COLO829 (cell line): ENCODE measurements at regions not wholly inside any gene's neighbourhood (a gene's known extent, or its start where the extent isn't known, plus 50 kb on each side); places are given as distances from the start of the nearest gene placed in this dataset.
"Not testable (repeated sequence)": the region's sequence is repeated elsewhere in the genome, so short reads cannot be mapped to it uniquely, and the experiment has no call there.

ENCODE experiments used
- DNase-seq: peaks from one replicate; pipeline ENCODE4 v3.0.0; 2012; ENCODE audit warnings: low spot score

- no peak for DNase-seq
These were observed 73.8 kb upstream of the EPCAM start for GRCh38 chr2:47295131-47295980.

- DNase-seq = no peak
These were observed 75.1 kb upstream of the EPCAM start for GRCh38 chr2:47293976-47294375.

- DNase-seq = no peak
These were observed 80.2 kb upstream of the EPCAM start for GRCh38 chr2:47288864-47289263.

- no peak for DNase-seq
These were observed 85.5 kb upstream of the EPCAM start for GRCh38 chr2:47283659-47284058.

GRCh38 chr2:47282621-47283272 is 86.4 kb upstream of the EPCAM start:
- no peak for DNase-seq

- not testable (repeated sequence) for DNase-seq
These were observed 89.6 kb upstream of the EPCAM start for GRCh38 chr2:47279525-47279924.

GRCh38 chr2:47277987-47278386 is 91.1 kb upstream of the EPCAM start:
- DNase-seq = no peak

GRCh38 chr2:47277187-47277586 is 91.9 kb upstream of the EPCAM start:
- no peak for DNase-seq

- no peak for DNase-seq
These were observed 93.0 kb upstream of the EPCAM start for GRCh38 chr2:47276061-47276460.

- no peak for DNase-seq
These were observed 94.9 kb upstream of the EPCAM start for GRCh38 chr2:47274054-47274782.

- no peak for DNase-seq
These were observed 96.0 kb upstream of the EPCAM start for GRCh38 chr2:47272905-47273758.

GRCh38 chr2:47272031-47272864 is 95.9 kb upstream of the CALM2 start:
- DNase-seq = peak; percentile 76

GRCh38 chr2:47271054-47272000 is 95.0 kb upstream of the CALM2 start:
- no peak for DNase-seq

GRCh38 chr2:47270421-47270820 is 94.1 kb upstream of the CALM2 start:
- DNase-seq = no peak

- peak; percentile 11 for DNase-seq
These were observed 93.3 kb upstream of the CALM2 start for GRCh38 chr2:47269316-47270232.

- no peak for DNase-seq
These were observed 91.4 kb upstream of the CALM2 start for GRCh38 chr2:47267711-47268086.

- no peak for DNase-seq
These were observed 90.8 kb upstream of the CALM2 start for GRCh38 chr2:47266939-47267710.

GRCh38 chr2:47265751-47266231 is 89.5 kb upstream of the CALM2 start:
- no peak for DNase-seq
